HepG2 (cell line): ENCODE measurements at regions not wholly inside any gene's neighbourhood (a gene's known extent, or its start where the extent isn't known, plus 50 kb on each side); places are given as distances from the start of the nearest gene placed in this dataset.

ENCODE experiments used
- ATAC-seq: fragments of 200-7000 bp; cut with Tn5 transposase; 3 replicates; pipeline ENCODE4 v1.9.1; 2020; ENCODE audit warnings: mild to moderate bottlenecking, moderate library complexity
- BruUV-seq: library from RNA; stranded (reverse); fragments of 400-500 nt; replicated peaks from 2 replicates; lab custom pipeline; 2021; lab: Mats Ljungman, UMichigan
- CTCF ChIA-PET: fragments of 300-600 bp; formaldehyde crosslinking; extraction: SDS; loops from one replicate; lab custom pipeline; 2021; ENCODE audit warnings: low total read pairs, inconsistent platforms, low intra/inter-chr PET ratio; lab: Yijun Ruan, JAX
- POLR2A ChIA-PET: fragments of 350-600 bp; sonication (Branson Sonifier 250); formaldehyde crosslinking; loops from one replicate; lab custom pipeline; 2020; ENCODE audit warnings: antibody characterized with exemption, inconsistent platforms; lab: Yijun Ruan, JAX
- DNase-seq: peaks from one replicate; pipeline ENCODE4 v3.0.0-alpha.2; 2015; ENCODE audit warnings: low spot score
- FAIRE-seq: peaks from 3 replicates; lab custom pipeline; 2011; peaks lifted over from hg19 to GRCh38; lab: Jason Lieb, UNC
- H2AFZ ChIP-seq: one replicate; pipeline ENCODE4 v1.6.1; 2011; ENCODE audit warnings: low read length, inconsistent platforms
- H3K27ac ChIP-seq: fragments of 300-600 bp; 3 replicates; pipeline ENCODE4 v1.8.0; 2011; ENCODE audit warnings: mixed run types, mild to moderate bottlenecking, mixed read lengths, low read length, inconsistent platforms; ENCODE audit not compliant: insufficient read depth; ENCODE audit errors: extremely low read length
- H3K27me3 ChIP-seq, 2 experiments: fragments of 200-600 bp in 1 of 2; 2 replicates in 1 of 2; 3 replicates in 1 of 2; pipeline versions ENCODE4 v1.6.0 to v1.8.0; 2011; ENCODE audit warnings: low read length in 2 of 2, mild to moderate bottlenecking in 2 of 2, moderate library complexity in 2 of 2, inconsistent platforms in 1 of 2; ENCODE audit not compliant: insufficient read depth in 2 of 2, control insufficient read depth in 1 of 2
- H3K36me3 ChIP-seq, 2 experiments: fragments of 200-600 bp in 1 of 2; replicated peaks in 1 of 2; 2 replicates in 1 of 2; 3 replicates in 1 of 2; pipeline versions ENCODE4 v1.5.1 to v1.8.0; 2011; ENCODE audit warnings: low read length in 2 of 2, inconsistent platforms in 1 of 2; ENCODE audit not compliant: insufficient read depth in 2 of 2, control insufficient read depth in 1 of 2
- H3K4me1 ChIP-seq: 2 replicates; pipeline ENCODE4 v1.5.1; 2012; ENCODE audit warnings: low read length, inconsistent platforms; ENCODE audit not compliant: insufficient read depth
- H3K4me2 ChIP-seq: 2 replicates; pipeline ENCODE4 v1.6.0; 2011; ENCODE audit warnings: low read depth, low read length, inconsistent platforms
- H3K4me3 ChIP-seq, 3 experiments: fragments of 200-600 bp in 1 of 3; sonication (generic), shearing (Covaris generic) in 1 of 3; replicated peaks in 1 of 3; 2 replicates each; pipeline ENCODE4 v1.5.1; 2011 to 2016; ENCODE audit warnings: low read length in 3 of 3, inconsistent platforms in 2 of 3, low read depth in 2 of 3, mild to moderate bottlenecking in 2 of 3, control low read depth in 1 of 3, mixed read lengths in 1 of 3; ENCODE audit not compliant: insufficient read depth in 1 of 3
- H3K79me2 ChIP-seq: one replicate; pipeline ENCODE4 v1.6.1; 2011; ENCODE audit warnings: low read length, inconsistent platforms; ENCODE audit not compliant: insufficient read depth
- H3K9ac ChIP-seq: 2 replicates; pipeline ENCODE4 v1.6.0; 2011; ENCODE audit warnings: mild to moderate bottlenecking, low read depth, low read length, inconsistent platforms; ENCODE audit not compliant: insufficient read depth
- H3K9me3 ChIP-seq: 2 replicates; pipeline ENCODE4 v1.5.1; 2012; ENCODE audit warnings: mild to moderate bottlenecking, low read length
- H4K20me1 ChIP-seq: 2 replicates; pipeline ENCODE4 v1.6.0; 2011; ENCODE audit warnings: inconsistent platforms, mild to moderate bottlenecking, low read length, moderate library complexity; ENCODE audit not compliant: insufficient read depth
- DNMT1 ChIP-seq: sonication (generic); formaldehyde crosslinking; IDR thresholded peaks from 2 replicates; pipeline ENCODE4 v1.5.1; 2020; ENCODE audit warnings: mild to moderate bottlenecking, missing genetic modification reagents
- MAF1 ChIP-seq: sonication (generic); formaldehyde crosslinking; IDR thresholded peaks from 2 replicates; pipeline ENCODE4 v1.5.0; 2020; ENCODE audit warnings: missing genetic modification reagents, borderline replicate concordance
- MED8 ChIP-seq: sonication (generic); formaldehyde crosslinking; IDR thresholded peaks from 2 replicates; pipeline ENCODE4 v1.8.1; 2023; ENCODE audit warnings: mild to moderate bottlenecking, missing genetic modification reagents; ENCODE audit not compliant: insufficient replicate concordance
- PRDM15 ChIP-seq: sonication (generic); formaldehyde crosslinking; IDR thresholded peaks from 2 replicates; pipeline ENCODE4 v1.4.0; 2020; ENCODE audit warnings: missing genetic modification reagents
- SMAD1 ChIP-seq: sonication (generic); formaldehyde crosslinking; IDR thresholded peaks from 2 replicates; pipeline ENCODE4 v1.4.0; 2020; ENCODE audit warnings: missing genetic modification reagents, low read depth, mild to moderate bottlenecking, borderline replicate concordance
- SMAD9 ChIP-seq: sonication (generic); formaldehyde crosslinking; IDR thresholded peaks from 2 replicates; pipeline ENCODE4 v1.5.1; 2020; ENCODE audit warnings: mild to moderate bottlenecking, missing genetic modification reagents
- SRY ChIP-seq: sonication (generic); formaldehyde crosslinking; IDR thresholded peaks from 2 replicates; pipeline ENCODE4 v1.8.0; 2022; ENCODE audit warnings: mild to moderate bottlenecking, missing genetic modification reagents
- SSRP1 ChIP-seq: IDR thresholded peaks from 2 replicates; pipeline ENCODE4 v1.6.1; 2016; ENCODE audit warnings: control low read depth
- TAF15 ChIP-seq: fragments of 200-400 bp; formaldehyde crosslinking; IDR thresholded peaks from one replicate; pipeline ENCODE4 v1.6.1; 2018; ENCODE audit warnings: mild to moderate bottlenecking, low read depth, low read length; ENCODE audit not compliant: poor library complexity, severe bottlenecking
- YY1 ChIP-seq: IDR thresholded peaks from 2 replicates; pipeline ENCODE4 v1.6.1; 2011; ENCODE audit warnings: low read length, low read depth, moderate library complexity, mild to moderate bottlenecking; ENCODE audit not compliant: insufficient read depth, insufficient replicate concordance
- ZC3H13 ChIP-seq: sonication (generic); formaldehyde crosslinking; IDR thresholded peaks from 2 replicates; pipeline ENCODE4 v1.8.1; 2023; ENCODE audit warnings: mild to moderate bottlenecking, missing genetic modification reagents, moderate library complexity
- ZFP36 ChIP-seq: fragments of 150-350 bp; IDR thresholded peaks from 2 replicates; pipeline ENCODE4 v1.6.1; 2018; ENCODE audit warnings: borderline replicate concordance, low read length, low read depth; ENCODE audit not compliant: partially characterized antibody
- ZNF136 ChIP-seq: sonication (generic); formaldehyde crosslinking; IDR thresholded peaks from 2 replicates; pipeline ENCODE4 v1.8.1; 2022; ENCODE audit warnings: low read depth, mild to moderate bottlenecking, moderate library complexity, missing genetic modification reagents
- ZNF230 ChIP-seq: sonication (generic); formaldehyde crosslinking; IDR thresholded peaks from 2 replicates; pipeline ENCODE4 v1.4.0; 2020; ENCODE audit warnings: mild to moderate bottlenecking, missing genetic modification reagents
- ZNF7 ChIP-seq: IDR thresholded peaks from 2 replicates; pipeline ENCODE4 v1.6.1; 2016; ENCODE audit warnings: missing biosample characterization, missing genetic modification reagents
- WGBS: methylation state at CpG from one replicate; pipeline ENCODE4 v1.1.6; 2017; ENCODE audit warnings: low lambda C conversion rate; 5-methylcytosine and 5-hydroxymethylcytosine counted together
- in situ Hi-C: cut with HindIII; loops from 2 replicates; pipeline ENCODE4 v1.10.0; 2017; ENCODE audit warnings: low pct_unique_long_range_greater_than_20kb; ENCODE audit not compliant: extremely low pct_ligation_motif_present
- intact Hi-C: fragments of 100-400 bp; cut with micrococcal nuclease; formaldehyde crosslinking; loops from one replicate; pipeline ENCODE4 v1.10.0; 2022; ENCODE audit not compliant: unreplicated experiment
- TF ChIP-seq, protein P1 (sequence below): sonication (generic); formaldehyde crosslinking; IDR thresholded peaks from 2 replicates; pipeline ENCODE4 v1.4.0; 2020; ENCODE audit warnings: mild to moderate bottlenecking, missing genetic modification reagents
- TF ChIP-seq, protein P2 (sequence below): sonication (generic); formaldehyde crosslinking; IDR thresholded peaks from 2 replicates; pipeline ENCODE4 v1.4.0; 2020; ENCODE audit warnings: low read depth, mild to moderate bottlenecking, missing genetic modification reagents
- TF ChIP-seq, protein P3 (sequence below): sonication (generic); formaldehyde crosslinking; IDR thresholded peaks from 2 replicates; pipeline ENCODE4 v1.5.0; 2020; ENCODE audit warnings: missing genetic modification reagents

GRCh38 chr4:8780596-8781368, 90.9 kb downstream of the HMX1 start:
- H3K27ac ChIP-seq = no peak overlapping the region
- no peak for DNase-seq
- H3K79me2 ChIP-seq = no peaks in the 10 kb centered on the region
- H4K20me1 ChIP-seq = peaks cover 3% of the 10 kb centered on the region; the same call in 1 of the 2 replicates
- intact Hi-C loops (no loop called here), in situ Hi-C loops (no loop called here)
- BruUV-seq = no TSS peak
- H3K4me2 ChIP-seq = no peak overlapping the region
- no peak overlapping the region for H3K9ac ChIP-seq
- peaks cover 6 to 45% of the 10 kb centered on the region in 2 experiments for H3K27me3 ChIP-seq
- CTCF ChIA-PET = no interaction called here
- no peaks in the 10 kb centered on the region for H3K4me1 ChIP-seq
- no peak overlapping the region for H2AFZ ChIP-seq
- whole genome bisulfite sequencing = 44% methylated on average over 11 of the region's 19 CpGs
- no peaks in the 10 kb centered on the region for H3K36me3 ChIP-seq
- no peak for FAIRE-seq
- H3K4me3 ChIP-seq = no peak overlapping the region
- no peaks in the 10 kb centered on the region for H3K9me3 ChIP-seq
- POLR2A ChIA-PET = no interaction called here
- no peak for ATAC-seq
- TF ChIP-seq, protein P1, sequence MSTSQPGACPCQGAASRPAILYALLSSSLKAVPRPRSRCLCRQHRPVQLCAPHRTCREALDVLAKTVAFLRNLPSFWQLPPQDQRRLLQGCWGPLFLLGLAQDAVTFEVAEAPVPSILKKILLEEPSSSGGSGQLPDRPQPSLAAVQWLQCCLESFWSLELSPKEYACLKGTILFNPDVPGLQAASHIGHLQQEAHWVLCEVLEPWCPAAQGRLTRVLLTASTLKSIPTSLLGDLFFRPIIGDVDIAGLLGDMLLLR (CRISPR knock-in tag) = no peak
- TF ChIP-seq PRDM15 (CRISPR knock-in tag) (no peak), SSRP1 (no peak), SMAD9 (CRISPR knock-in tag) (no peak), ZC3H13 (CRISPR knock-in tag) (no peak), YY1 (no peak), MED8 (no peak), ZNF136 (CRISPR knock-in tag) (no peak), ZFP36 (no peak), TAF15 (no peak), MAF1 (CRISPR knock-in tag) (no peak), ZNF230 (CRISPR knock-in tag) (no peak), DNMT1 (CRISPR knock-in tag) (no peak), ZNF7 (CRISPR knock-in tag) (no peak), SMAD1 (CRISPR knock-in tag) (no peak), SRY (CRISPR knock-in tag) (no peak)
- TF ChIP-seq, protein P2, sequence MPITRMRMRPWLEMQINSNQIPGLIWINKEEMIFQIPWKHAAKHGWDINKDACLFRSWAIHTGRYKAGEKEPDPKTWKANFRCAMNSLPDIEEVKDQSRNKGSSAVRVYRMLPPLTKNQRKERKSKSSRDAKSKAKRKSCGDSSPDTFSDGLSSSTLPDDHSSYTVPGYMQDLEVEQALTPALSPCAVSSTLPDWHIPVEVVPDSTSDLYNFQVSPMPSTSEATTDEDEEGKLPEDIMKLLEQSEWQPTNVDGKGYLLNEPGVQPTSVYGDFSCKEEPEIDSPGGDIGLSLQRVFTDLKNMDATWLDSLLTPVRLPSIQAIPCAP (CRISPR knock-in tag) = no peak
- TF ChIP-seq, protein P3, sequence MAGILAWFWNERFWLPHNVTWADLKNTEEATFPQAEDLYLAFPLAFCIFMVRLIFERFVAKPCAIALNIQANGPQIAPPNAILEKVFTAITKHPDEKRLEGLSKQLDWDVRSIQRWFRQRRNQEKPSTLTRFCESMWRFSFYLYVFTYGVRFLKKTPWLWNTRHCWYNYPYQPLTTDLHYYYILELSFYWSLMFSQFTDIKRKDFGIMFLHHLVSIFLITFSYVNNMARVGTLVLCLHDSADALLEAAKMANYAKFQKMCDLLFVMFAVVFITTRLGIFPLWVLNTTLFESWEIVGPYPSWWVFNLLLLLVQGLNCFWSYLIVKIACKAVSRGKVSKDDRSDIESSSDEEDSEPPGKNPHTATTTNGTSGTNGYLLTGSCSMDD = no peak
